Mesenteric fat pad (tissue), 1 donor: ENCODE measurements at regions not wholly inside any gene's neighbourhood (a gene's known extent, or its start where the extent isn't known, plus 50 kb on each side); places are given as distances from the start of the nearest gene placed in this dataset.

Experiments used
- DNase-seq: peaks from one replicate; pipeline ENCODE4 v3.0.0-alpha.2; 2020; ENCODE audit warnings: low spot score
- donor health status: DM: yes; HTN: yes; CAD: no.

DNA sequence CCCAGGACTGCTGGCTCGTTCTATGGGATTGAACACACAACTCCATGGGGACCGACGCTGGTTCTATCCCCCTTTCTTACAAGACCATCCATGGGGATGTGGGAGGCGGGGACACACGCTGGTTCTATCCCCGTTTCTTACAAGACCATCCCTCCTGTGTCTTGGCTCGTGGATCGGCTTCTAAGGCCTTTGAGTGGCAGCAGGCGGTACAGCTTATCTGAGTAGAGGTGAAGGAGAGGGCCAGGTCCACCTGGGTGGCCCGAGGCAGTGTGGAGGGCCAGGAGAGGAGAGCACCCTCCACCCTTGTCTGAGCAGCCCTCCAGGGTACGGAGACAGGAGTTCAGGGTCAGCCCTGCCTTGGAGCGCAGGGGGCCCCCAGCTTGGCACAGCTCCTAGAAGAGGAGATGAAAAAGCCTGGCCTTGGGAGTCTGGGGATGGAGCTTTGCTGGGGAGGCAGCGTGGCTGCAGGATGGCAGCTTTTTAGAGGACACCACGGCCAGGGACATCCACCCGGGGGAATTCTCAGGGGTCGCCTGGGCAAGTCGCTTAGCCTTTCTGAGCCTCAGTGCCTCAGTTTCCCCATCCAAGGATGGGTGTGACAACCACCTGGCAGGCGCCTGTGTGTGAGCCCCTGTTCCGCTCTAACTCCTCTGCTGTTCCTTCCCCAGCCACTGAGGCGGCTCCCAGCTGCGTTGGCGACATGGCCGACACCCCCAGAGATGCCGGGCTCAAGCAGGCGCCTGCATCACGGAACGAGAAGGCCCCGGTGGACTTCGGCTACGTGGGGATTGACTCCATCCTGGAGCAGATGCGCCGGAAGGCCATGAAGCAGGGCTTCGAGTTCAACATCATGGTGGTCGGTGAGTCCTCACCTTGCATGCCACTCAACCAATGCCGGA is 341.0 kb downstream of the SEC14L1 start:
- DNase-seq: no peak

GRCh38 chr17:77482375-77483127 is 341.8 kb downstream of the SEC14L1 start:
- no peak for DNase-seq

- no peak for DNase-seq
Measured at GRCh38 chr17:77483128-77483598, 342.4 kb downstream of the SEC14L1 start.

DNA sequence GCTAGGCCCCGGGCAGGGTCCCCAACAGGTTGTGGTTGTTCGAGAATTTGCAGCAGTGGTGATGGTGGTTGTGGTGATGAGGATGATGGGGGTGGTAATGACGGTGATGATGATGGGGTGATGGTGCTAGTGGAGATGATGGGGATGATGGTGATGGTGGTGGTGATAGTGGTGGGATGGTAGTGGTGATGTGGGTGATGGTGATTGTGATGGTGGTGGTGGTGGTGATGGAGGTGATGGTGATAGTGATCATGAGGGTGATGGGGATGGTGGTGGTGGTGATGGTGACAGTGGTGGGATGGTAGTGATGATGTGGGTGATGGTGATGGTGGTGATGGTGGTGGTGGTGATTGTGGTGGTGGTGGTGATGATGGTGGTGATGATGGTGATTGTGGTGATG is 343.3 kb downstream of the SEC14L1 start:
- no peak for DNase-seq

DNA sequence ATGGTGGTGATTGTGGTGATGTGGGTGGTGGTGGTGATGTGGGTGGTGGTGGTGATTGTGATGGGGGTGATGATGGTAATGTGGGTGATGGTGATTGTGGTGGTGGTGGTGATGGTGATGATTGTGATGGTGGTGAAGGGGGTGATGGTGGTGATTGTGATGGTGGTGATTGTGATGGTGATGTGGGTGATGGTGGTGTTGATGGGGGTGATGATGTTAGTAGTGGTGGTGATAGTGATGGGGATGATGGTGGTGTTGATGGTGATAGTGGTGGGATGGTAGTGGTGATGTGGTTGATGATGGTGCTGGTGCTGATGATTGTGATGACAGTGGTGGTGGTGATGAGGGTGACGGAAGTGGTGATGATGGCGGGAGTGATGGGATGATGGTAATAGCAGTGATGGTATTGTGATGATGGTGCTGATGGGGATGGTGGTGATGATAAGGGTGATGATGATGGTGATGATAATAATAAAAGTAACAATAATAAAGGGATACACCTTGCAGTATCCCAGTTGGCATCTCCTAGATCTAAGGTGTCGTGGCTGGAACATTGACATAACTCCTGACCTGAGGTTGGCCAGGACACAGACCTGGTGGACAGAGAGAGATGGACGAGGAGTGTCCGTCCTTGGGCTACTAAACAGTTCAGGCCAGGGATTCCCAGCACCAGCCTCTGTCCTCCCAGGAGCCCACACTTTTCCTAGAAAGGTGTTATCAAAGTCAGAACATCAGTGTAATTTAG is 344.5 kb downstream of the SEC14L1 start:
- no peak for DNase-seq

DNA sequence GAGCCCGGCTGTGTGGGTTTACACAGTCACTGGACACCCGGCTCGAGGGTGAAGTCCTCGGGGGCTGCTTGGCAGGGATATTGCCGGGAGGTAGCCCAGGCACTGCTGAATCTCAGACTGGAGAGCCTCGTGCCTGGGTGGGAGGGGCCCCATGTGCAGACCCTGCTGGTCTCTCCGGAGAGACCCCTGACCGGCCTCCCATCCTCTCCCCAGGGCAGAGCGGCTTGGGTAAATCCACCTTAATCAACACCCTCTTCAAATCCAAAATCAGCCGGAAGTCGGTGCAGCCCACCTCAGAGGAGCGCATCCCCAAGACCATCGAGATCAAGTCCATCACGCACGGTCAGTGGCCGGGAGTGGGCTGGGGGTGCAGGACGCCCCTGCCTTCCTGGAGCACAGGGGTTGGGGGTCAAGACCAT is 346.5 kb downstream of the SEC14L1 start:
- no peak for DNase-seq

GRCh38 chr17:77487677-77488530 is 347.1 kb downstream of the SEC14L1 start:
- no peak for DNase-seq

DNA sequence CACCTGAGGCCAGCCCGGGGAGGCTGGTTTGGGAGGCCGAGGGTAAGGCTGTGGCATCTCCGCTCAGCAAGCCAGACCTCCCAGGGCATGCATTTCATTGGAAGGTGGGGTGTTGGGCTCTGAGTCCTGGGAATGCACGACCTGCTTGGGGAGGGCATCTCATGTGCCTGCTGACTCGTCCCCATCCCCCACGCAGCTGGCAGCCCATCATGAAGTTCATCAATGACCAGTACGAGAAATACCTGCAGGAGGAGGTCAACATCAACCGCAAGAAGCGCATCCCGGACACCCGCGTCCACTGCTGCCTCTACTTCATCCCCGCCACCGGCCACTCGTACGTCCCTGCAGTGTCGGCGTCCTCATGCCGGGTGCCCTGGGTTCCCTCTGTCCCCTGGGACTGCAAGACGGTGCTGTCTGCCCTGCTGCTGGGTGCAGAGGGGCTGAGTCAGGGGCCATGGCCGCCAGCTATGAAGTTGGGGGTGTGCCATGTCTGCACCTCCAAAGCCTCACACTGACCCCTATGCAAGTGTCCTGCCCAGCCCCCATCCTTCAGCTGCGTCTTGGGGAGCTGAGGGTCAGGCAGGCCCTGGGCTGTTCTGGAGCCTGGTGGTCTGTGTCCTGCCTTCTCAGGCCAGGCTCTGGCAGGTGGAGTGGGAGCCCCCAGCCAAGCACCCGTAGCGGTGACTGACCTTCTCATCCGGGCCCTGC is 347.9 kb downstream of the SEC14L1 start:
- DNase-seq: no peak

GRCh38 chr17:77489239-77489892 is 348.6 kb downstream of the SEC14L1 start:
- no peak for DNase-seq

GRCh38 chr17:77489893-77490255 is 349.1 kb downstream of the SEC14L1 start:
- DNase-seq: no peak

DNA sequence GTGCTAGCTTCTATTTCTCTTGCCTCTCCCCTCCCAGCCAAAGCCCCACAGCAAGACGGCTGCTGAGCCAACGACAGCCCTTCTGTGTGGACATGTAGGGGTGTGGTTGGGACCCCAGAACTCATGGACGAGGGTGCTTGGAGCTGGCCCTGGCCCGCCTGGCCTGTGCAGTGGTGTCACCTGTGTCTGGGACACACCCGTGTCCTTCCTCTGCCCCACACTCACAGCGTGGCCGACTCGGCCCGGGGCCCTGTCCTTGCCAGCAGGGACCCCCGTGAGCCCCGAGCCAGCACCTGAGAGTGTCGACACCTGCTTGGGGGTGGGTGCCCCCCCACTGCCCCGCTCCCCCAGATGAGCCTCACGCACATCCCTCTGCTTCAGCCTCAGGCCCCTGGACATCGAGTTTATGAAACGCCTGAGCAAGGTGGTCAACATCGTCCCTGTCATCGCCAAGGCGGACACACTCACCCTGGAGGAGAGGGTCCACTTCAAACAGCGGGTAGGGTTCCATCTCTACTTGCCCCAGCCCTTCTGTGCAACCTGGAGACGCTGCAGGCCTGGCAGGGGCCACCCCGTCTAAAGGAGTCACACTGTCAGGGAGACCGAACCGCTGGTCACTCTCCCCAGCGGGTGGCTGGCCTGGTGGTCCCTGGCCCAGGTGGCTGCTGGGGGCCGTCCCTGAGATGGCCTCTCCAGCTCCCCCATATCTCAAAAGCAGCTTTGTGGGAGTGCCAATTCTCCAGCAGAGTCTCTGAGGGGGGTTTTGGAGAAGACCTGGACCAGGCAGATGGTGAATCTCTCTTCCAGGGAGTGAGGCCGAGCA is 349.8 kb downstream of the SEC14L1 start:
- no peak for DNase-seq

- no peak for DNase-seq
Measured at GRCh38 chr17:77491921-77492445, 351.2 kb downstream of the SEC14L1 start.

DNA sequence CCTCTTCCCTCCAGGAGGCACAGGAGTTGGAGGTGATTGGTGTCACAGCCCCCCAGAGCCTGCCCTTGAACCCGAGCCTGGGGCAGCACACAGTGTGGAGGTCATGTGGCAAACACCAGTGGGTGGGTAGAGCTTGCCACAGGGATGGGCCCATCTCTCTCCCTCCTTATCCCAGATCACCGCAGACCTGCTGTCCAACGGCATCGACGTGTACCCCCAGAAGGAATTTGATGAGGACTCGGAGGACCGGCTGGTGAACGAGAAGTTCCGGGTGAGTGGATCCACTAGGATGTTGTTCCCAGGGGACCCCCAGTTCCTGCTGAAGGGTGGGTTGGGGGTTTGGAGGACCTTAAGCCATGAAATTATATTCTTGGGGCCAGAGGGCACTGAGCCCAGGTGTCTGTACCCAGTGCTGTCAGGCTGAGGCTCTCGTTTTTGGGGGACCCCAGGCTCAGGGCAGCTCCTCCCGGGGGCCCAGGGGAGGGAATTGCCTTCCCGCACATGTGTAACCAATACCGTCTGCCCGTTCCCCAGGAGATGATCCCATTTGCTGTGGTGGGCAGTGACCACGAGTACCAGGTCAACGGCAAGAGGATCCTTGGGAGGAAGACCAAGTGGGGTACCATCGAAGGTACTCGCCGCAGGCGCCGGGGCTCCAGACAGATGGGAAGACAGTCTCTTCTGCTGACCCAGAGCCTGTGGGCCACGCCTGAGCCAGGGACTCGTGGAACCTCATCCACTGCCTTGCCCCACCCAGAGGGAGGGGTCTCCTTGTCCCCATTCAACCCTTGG is 351.9 kb downstream of the SEC14L1 start:
- peak; percentile 88 for DNase-seq

DNA sequence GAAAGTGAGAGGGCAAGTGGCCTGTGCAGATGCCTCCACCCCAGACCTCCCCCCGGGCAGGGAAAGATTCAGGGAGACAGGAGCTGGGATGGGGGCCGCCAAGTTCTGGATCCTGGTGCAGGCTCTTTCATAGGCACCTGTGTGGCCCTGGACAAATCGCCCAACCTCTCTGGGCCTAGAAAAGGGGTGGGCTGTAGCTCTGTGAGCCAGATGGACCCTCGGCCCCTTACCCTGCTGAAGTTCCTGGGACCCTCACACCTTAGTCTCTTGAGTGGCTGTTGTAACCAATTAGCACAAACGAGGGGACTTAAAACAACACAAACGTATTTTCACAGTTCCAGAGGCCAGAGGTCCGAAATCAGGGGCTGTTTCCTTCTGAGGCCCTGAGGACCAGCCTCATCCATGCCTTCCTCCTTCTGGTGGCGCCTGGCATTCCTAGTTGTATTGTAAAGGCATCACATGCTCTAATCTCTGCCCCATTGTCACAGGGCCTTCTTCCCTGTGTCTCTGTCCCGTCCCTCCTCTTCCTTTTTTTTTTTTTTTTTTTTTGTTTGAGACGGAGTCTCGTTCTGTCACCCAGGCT is 352.6 kb downstream of the SEC14L1 start:
- DNase-seq: no peak

- DNase-seq: peak; percentile 20
Measured at GRCh38 chr17:77493901-77494663, 353.3 kb downstream of the SEC14L1 start.

GRCh38 chr17:77494664-77495435 is 354.1 kb downstream of the SEC14L1 start:
- DNase-seq: peak; percentile 92
